SU-DHL-6 (cell line): ENCODE measurements at regions not wholly inside any gene's neighbourhood (a gene's known extent, or its start where the extent isn't known, plus 50 kb on each side); places are given as distances from the start of the nearest gene placed in this dataset.

Experiments used
- CTCF ChIP-seq: fragments of 200-600 bp; sonication (generic); IDR thresholded peaks from one replicate; pipeline ENCODE4 v1.5.1; 2017; ENCODE audit warnings: antibody characterized with exemption, mild to moderate bottlenecking, low read length, moderate library complexity; ENCODE audit not compliant: insufficient read depth, poor library complexity, severe bottlenecking
- EZH2phosphoT487 ChIP-seq: fragments of 200-600 bp; sonication (generic), shearing (Covaris generic); conservative IDR thresholded peaks from 2 replicates; pipeline ENCODE4 v1.6.1; 2018; ENCODE audit warnings: mild to moderate bottlenecking, antibody characterized with exemption, low read length, moderate library complexity, mixed read lengths

GRCh38 chr3:68055215-68055614, 400.8 kb upstream of the SUCLG2 start:
- no peak for TF ChIP-seq EZH2phosphoT487
- no peak for TF ChIP-seq CTCF
